NCI-H748 treated with DMSO at 0.1 percent for 48 hours (cell line): ENCODE measurements at regions not wholly inside any gene's neighbourhood (a gene's known extent, or its start where the extent isn't known, plus 50 kb on each side); places are given as distances from the start of the nearest gene placed in this dataset.
A peak's percentile ranks its signal among the peaks of the same experiment; 100 is the strongest.
"Not testable (repeated sequence)": the region's sequence is repeated elsewhere in the genome, so short reads cannot be mapped to it uniquely, and the experiment has no call there.

Source experiments
- DNase-seq: peaks from one replicate; lab custom pipeline; 2025; lab: John Stamatoyannopoulos, UW

GRCh38 chr5:67552773-67553172 is 356.2 kb upstream of the CD180 start:
- DNase-seq, result no peak

- no peak for DNase-seq
These were observed 353.3 kb upstream of the CD180 start for GRCh38 chr5:67549947-67550346.

GRCh38 chr5:67549296-67549618 is 352.7 kb upstream of the CD180 start:
- DNase-seq, result no peak

DNA sequence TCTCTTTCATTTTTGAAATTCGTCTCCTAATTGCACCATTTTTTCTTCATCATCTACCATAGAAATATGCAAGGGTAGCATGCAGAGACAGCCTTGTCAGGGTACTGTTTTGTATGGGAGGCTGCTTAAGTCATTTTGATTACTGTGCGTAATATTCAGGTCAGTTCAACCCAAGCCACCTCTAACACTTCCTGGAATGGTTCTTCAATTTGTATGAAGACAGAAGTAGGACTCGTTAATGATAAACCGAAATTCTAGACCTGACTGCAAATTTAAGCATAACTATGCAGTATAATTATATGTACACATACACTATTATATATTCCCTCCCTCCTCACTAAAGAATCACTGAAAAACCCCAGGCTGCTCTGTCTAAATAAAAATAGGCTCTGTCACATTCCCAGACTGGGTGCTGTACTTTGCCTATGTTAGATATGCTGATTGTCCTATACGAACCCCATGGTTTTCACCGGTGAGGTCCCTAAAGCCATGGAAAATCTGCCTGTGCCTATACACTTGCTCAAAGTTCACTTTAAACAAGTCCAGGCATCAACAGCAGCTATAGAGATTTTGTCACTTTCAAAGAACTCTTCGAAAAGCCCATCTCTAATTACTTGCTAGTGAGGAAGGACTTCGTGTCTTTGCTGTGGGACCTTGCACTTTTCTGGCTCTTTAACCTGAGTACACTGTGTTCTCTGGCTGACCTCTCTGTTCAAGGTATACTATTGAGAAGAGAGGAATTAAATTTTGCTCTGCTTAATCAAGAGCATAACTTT is 352.1 kb upstream of the CD180 start:
- DNase-seq, result no peak

DNA sequence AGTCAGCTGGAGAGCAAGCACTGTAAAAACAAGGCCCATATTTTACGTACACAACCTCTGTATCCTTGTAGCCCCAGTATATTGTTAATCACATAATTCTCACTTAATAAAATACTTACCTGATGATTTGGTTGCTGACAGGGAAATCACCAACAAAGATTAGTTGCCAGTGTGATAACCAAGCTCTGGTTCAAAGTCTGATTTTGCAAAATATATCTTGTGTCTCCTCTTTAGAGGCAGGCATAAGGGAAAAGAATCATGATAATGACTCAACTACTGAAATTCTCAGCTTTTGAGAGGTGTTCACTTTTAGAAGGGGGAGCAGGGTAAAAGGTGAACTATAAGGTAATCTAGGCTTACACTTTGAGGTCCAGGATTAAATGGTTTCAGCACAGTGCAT is 351.1 kb upstream of the CD180 start:
- no peak for DNase-seq

DNA sequence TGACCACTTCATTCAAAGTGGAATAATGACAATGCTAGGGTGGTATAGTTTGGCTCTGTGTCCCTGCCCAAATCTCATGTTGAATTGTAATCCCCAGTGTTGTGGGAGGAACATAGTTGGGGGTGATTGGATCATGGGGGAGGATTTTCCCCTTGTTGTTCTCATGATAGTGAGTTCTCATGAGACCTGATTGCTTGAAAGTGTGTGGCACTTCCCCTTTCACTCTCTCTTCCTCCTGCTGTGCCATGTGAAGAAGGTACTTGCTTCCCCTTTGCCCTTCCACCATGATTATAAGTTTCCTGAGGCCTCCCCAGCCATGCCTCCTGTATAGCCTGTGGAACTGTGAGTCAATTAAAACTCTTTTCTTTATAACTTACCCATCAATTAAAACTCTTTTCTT is 348.3 kb upstream of the CD180 start:
- DNase-seq, result not testable (repeated sequence)

DNA sequence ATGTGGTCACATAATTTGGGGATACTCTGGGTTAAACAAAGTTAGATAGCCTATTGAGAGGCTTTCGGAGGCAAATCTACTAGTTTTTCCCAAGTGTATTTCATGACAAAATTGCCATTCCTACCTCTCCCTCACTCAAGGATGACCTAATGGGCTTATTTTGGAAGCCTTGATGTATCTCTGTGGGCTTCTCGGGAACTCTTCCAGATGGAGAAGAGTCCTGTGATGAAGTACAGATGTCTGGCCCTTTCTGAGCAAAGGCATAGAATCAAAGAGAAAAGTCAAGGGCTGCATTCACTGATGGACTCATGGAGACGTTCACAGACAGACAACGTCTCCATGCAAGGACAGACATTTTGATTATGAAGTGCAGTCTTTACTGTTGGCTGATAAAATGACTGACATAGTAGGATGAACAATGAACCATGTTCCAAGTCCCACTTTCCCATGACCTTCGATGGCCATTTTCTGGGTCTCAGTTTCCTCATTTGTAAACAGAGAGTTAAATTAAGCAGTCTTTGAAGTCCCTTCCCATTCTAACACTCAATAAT is 347.2 kb upstream of the CD180 start:
- DNase-seq, result no peak

GRCh38 chr5:67542479-67542878 is 345.9 kb upstream of the CD180 start:
- no peak for DNase-seq

- DNase-seq, result no peak
These were observed 345.3 kb upstream of the CD180 start for GRCh38 chr5:67541875-67542274.

GRCh38 chr5:67538855-67539506 is 342.4 kb upstream of the CD180 start:
- no peak for DNase-seq

DNA sequence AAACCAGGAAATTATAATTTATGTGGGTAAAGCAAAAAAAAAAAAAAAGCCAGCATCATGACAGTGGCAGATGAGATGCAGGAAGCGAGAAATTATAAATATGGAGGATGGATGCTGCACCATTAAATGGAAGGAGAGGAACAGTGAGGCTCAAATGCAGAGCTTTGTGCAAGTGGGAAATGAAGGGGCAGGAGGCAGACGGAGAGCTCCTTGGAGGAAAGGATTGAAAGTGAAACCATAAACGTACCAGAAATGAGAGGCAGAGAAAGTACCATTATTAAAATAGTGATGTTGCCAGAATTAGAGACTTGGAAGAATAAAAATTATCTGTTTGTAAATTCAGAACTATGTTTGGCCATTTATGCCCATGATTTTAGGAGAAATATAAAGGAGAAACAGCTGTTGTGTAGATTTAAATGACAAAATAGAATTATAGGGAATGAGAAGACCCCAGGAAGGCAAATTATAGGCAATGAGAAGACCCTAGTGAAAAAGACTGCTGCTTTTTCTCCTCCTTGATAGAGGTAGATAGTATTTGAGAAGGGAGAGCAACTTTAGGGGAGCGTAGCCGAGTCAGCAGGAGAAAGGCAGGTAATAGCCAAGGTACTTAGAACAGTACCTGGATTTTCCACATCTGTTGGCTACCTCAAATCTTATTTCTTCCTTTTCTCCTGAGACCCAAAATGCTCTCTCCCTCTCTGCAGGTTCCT is 341.0 kb upstream of the CD180 start:
- DNase-seq, result no peak

DNA sequence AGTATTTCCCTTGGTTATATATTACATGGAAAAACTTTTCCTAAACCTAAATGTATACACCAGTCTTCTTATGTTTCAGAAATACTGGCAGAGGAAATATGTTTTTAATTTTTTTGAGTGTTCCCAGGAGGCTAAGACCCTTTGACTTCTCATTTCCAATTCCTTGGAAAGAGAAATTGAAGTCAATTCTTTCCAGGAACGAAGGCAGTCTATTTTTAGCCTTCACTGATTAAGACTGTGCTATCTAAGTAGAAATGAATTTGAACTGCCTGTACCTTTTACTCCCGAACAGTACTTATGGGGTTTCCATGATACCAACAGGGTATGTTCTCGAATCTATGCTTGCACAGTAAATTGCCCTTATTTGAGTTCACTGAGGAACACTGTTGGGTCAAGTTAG is 340.3 kb upstream of the CD180 start:
- no peak for DNase-seq

GRCh38 chr5:67530609-67531255 is 334.1 kb upstream of the CD180 start:
- no peak for DNase-seq

DNA sequence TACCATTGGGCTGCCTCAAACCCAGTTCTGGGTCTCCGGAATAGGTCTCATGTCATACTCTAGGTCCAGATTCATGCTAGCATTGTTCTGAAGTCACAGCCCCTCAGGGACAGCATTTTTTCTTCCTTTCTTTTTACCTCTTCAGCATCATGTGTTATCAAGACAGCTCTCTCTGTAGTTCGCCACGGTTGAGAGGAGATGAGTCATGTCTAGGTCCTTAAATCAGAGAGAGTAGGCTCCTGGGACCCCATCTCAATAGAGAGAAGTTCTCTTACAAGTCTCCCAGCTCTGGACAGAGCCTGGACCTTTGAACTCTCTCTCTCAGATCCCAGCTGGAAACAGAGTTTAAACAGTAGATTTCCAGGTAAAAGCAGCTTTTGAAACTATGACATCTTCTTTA is 332.4 kb upstream of the CD180 start:
- no peak for DNase-seq

DNA sequence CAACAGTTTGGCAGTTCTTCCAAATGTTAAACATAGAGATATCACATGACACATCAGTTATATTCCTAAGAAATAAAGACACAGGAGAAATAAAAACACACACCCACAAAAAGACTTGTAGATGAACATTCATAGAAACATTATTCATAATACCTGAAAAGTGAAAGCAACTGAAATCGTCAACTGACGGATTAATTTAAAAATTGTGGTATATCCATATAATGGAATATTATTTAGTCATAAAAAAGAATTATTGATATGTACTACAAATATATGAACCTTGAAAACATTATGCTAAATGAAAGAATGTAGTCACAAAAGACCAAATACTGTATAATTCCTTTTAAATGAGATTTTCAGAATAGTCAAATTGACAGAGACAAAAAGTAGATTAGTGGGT is 330.2 kb upstream of the CD180 start:
- no peak for DNase-seq

- DNase-seq, result peak; percentile 84
These were observed 323.7 kb upstream of the CD180 start for GRCh38 chr5:67520161-67520908.

GRCh38 chr5:67518227-67518626 is 321.6 kb upstream of the CD180 start:
- DNase-seq, result no peak

GRCh38 chr5:67516948-67517565 is 320.5 kb upstream of the CD180 start:
- DNase-seq, result no peak

GRCh38 chr5:67515762-67516161 is 319.2 kb upstream of the CD180 start:
- DNase-seq, result no peak

- no peak for DNase-seq
These were observed 318.6 kb upstream of the CD180 start for GRCh38 chr5:67515020-67515689.

GRCh38 chr5:67512758-67513157 is 316.2 kb upstream of the CD180 start:
- no peak for DNase-seq
